B cell (primary cell): ENCODE measurements at regions not wholly inside any gene's neighbourhood (a gene's known extent, or its start where the extent isn't known, plus 50 kb on each side); places are given as distances from the start of the nearest gene placed in this dataset.
"Not testable (repeated sequence)": the region's sequence is repeated elsewhere in the genome, so short reads cannot be mapped to it uniquely, and the experiment has no call there.

Experiments used
- ATAC-seq: fragments of 200-7000 bp; cut with Tn5 transposase; one replicate; pipeline ENCODE4 v1.10.0; 2021; ENCODE audit warnings: low read depth, mild to moderate bottlenecking, moderate number of reproducible peaks, moderate library complexity
- CTCF ChIA-PET: fragments of 350-600 bp; sonication (Branson Sonifier 250); formaldehyde crosslinking; loops from one replicate; lab custom pipeline; 2021; ENCODE audit warnings: antibody characterized with exemption, inconsistent platforms; lab: Charles Lee
- POLR2A ChIA-PET: fragments of 350-600 bp; sonication (Branson Sonifier 250); formaldehyde crosslinking; loops from one replicate; lab custom pipeline; 2021; ENCODE audit warnings: antibody characterized with exemption; lab: Charles Lee
- DNase-seq: peaks from one replicate; pipeline ENCODE4 v3.0.0; 2013
- H2AFZ ChIP-seq: 2 replicates; pipeline ENCODE4 v1.6.1; 2012; ENCODE audit warnings: mild to moderate bottlenecking, low read depth, low read length; ENCODE audit not compliant: insufficient read depth, poor library complexity, severe bottlenecking
- H3K27ac ChIP-seq, 2 donors: 1 replicate in 1 of 2; 2 replicates in 1 of 2; pipeline ENCODE4 v1.5.1; 2012 to 2013; ENCODE audit warnings: low read length in 2 of 2, mild to moderate bottlenecking in 2 of 2, moderate library complexity in 1 of 2
- H3K27me3 ChIP-seq, 4 experiments: fragments of 200-600 bp in 1 of 4; sonication (generic) in 1 of 4; replicated peaks in 1 of 4; 1 replicate in 2 of 4; 2 replicates in 2 of 4; pipeline versions ENCODE4 v1.6.1 to v1.7.0; 2013 to 2016; ENCODE audit warnings: low read length in 3 of 4, mild to moderate bottlenecking in 2 of 4, mixed read lengths in 1 of 4, moderate library complexity in 1 of 4; ENCODE audit not compliant: insufficient read depth in 4 of 4, control insufficient read depth in 3 of 4; ENCODE audit errors: control extremely low read depth in 1 of 4
- H3K36me3 ChIP-seq, 2 experiments: replicated peaks in 1 of 2; 1 replicate in 1 of 2; 2 replicates in 1 of 2; pipeline versions ENCODE4 v1.6.1 to v1.7.1; 2013; ENCODE audit warnings: low read length in 1 of 2; ENCODE audit not compliant: insufficient read depth in 2 of 2, control insufficient read depth in 1 of 2; ENCODE audit errors: control extremely low read depth in 1 of 2, extremely low read depth in 1 of 2
- H3K4me1 ChIP-seq, 2 donors: fragments of 200-600 bp in 1 of 2; sonication (generic) in 1 of 2; 1 replicate in 1 of 2; 2 replicates in 1 of 2; pipeline versions ENCODE4 v1.5.1 to v1.6.1; 2013 to 2017; ENCODE audit warnings: low read length in 2 of 2; ENCODE audit not compliant: control insufficient read depth in 2 of 2, insufficient read depth in 2 of 2
- H3K4me2 ChIP-seq: replicated peaks from 2 replicates; pipeline ENCODE3; 2012; ENCODE audit warnings: mild to moderate bottlenecking, low read depth, low read length; ENCODE audit not compliant: poor library complexity, severe bottlenecking
- H3K4me3 ChIP-seq, 5 experiments: fragments of 200-600 bp in 1 of 5; sonication (generic) in 1 of 5; 1 replicate in 3 of 5; 2 replicates in 2 of 5; pipeline versions ENCODE4 v1.5.1 to v1.7.0; 2011 to 2016; ENCODE audit warnings: low read length in 4 of 5, mild to moderate bottlenecking in 4 of 5, low read depth in 2 of 5, control low read depth in 1 of 5, moderate library complexity in 1 of 5; ENCODE audit not compliant: insufficient read depth in 1 of 5; ENCODE audit errors: control extremely low read depth in 1 of 5, extremely low read depth in 1 of 5
- H3K79me2 ChIP-seq: fragments of 200-600 bp; sonication (generic); one replicate; pipeline ENCODE4 v1.6.0; 2016; ENCODE audit warnings: low read length; ENCODE audit not compliant: control insufficient read depth, insufficient read depth
- H3K9ac ChIP-seq: fragments of 200-600 bp; sonication (generic); 2 replicates; pipeline ENCODE4 v1.6.1; 2017; ENCODE audit warnings: mild to moderate bottlenecking, low read length, moderate library complexity
- H3K9me3 ChIP-seq, 3 donors: one replicate each; pipeline versions ENCODE4 v1.6.1 to v1.7.1; 2013; ENCODE audit warnings: low read length in 2 of 3; ENCODE audit not compliant: control insufficient read depth in 2 of 3, insufficient read depth in 1 of 3; ENCODE audit errors: control extremely low read depth in 1 of 3
- H4K20me1 ChIP-seq: 2 replicates; pipeline ENCODE4 v1.6.0; 2012; ENCODE audit warnings: mild to moderate bottlenecking, low read length; ENCODE audit not compliant: insufficient read depth, control insufficient read depth, poor library complexity, severe bottlenecking
- H3K27ac Mint-ChIP-seq: one replicate; pipeline ENCODE4 v1.8.0; 2021; ENCODE audit warnings: mixed read lengths
- H3K27me3 Mint-ChIP-seq: one replicate; pipeline ENCODE4 v1.8.0; 2021; ENCODE audit warnings: mixed read lengths
- H3K4me1 Mint-ChIP-seq: one replicate; pipeline ENCODE4 v1.8.0; 2021; ENCODE audit warnings: mixed read lengths
- H3K4me3 Mint-ChIP-seq: one replicate; pipeline ENCODE4 v1.8.0; 2021; ENCODE audit warnings: mixed read lengths
- H3K9me3 Mint-ChIP-seq: one replicate; pipeline ENCODE4 v1.8.0; 2022; ENCODE audit warnings: mixed read lengths; ENCODE audit not compliant: insufficient read depth
- CTCF ChIP-seq: fragments of 200-600 bp; IDR thresholded peaks from one replicate; pipeline ENCODE4 v1.8.0; 2022; ENCODE audit warnings: antibody characterized with exemption, mild to moderate bottlenecking
- EZH2 ChIP-seq: IDR thresholded peaks from 2 replicates; pipeline ENCODE4 v1.6.1; 2012; ENCODE audit warnings: borderline replicate concordance, low read depth, mild to moderate bottlenecking, moderate library complexity, low read length; ENCODE audit not compliant: insufficient read depth, poor library complexity, severe bottlenecking
- WGBS: methylation state at CpG from one replicate; pipeline ENCODE4 v1.1.5; 2013; ENCODE audit warnings: missing lambda C conversion rate; ENCODE audit not compliant: insufficient coverage; 5-methylcytosine and 5-hydroxymethylcytosine counted together
- intact Hi-C: fragments of 100-400 bp; cut with micrococcal nuclease; formaldehyde crosslinking; loops from one replicate; pipeline ENCODE4 v1.10.0; 2022

DNA sequence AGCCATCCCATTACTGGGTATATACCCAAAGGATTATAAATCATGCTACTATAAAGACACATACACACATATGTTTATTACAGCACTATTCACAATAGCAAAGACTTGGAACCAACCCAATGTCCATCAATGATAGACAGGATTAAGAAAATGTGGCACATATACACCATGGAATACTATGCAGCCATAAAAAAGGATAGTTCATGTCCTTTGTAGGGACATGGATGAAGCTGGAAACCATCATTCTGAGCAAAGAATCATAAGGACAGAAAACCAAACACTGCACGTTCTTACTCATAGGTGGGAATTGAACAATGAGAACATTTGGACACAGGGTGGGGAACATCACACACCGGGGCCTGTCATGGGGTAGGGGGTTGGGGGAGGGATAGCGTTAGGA is 60.3 kb upstream of the NMU start:
- POLR2A ChIA-PET, H3K36me3 ChIP-seq, H3K27ac Mint-ChIP-seq, H2AFZ ChIP-seq, H4K20me1 ChIP-seq, H3K9me3 ChIP-seq, H3K27me3 ChIP-seq, CTCF ChIA-PET, H3K4me1 Mint-ChIP-seq, H3K9me3 Mint-ChIP-seq, ATAC-seq, H3K9ac ChIP-seq, H3K4me3 Mint-ChIP-seq, H3K4me3 ChIP-seq, H3K4me2 ChIP-seq, intact Hi-C loops, H3K4me1 ChIP-seq, DNase-seq, H3K27ac ChIP-seq, H3K79me2 ChIP-seq: not testable (repeated sequence)
- peaks cover 17% of the 10 kb centered on the region for H3K27me3 Mint-ChIP-seq
- WGBS = no CpG with 5 or more reads among the region's 3 CpGs

- Histone ChIP-seq H3K4me2 (no peak overlapping the region), H4K20me1 (no peaks in the 10 kb centered on the region), H3K9me3 (no peaks in the 10 kb centered on the region), H3K9ac (no peak overlapping the region), H3K27ac (no peak overlapping the region), H2AFZ (no peak overlapping the region), H3K4me3 (no peak overlapping the region), H3K27me3 (peaks cover 0 to 7% (median under 1%) of the 10 kb centered on the region in 4 experiments), H3K36me3 (no peaks in the 10 kb centered on the region), H3K79me2 (no peaks in the 10 kb centered on the region), H3K4me1 (no peaks in the 10 kb centered on the region)
- DNase-seq (no peak), ATAC-seq (no peak)
- Mint-ChIP-seq H3K4me1 (no peaks in the 10 kb centered on the region), H3K4me3 (no peak overlapping the region), H3K9me3 (no peaks in the 10 kb centered on the region), H3K27ac (no peak overlapping the region), H3K27me3 (peaks cover 13% of the 10 kb centered on the region)
- POLR2A ChIA-PET = no interaction called here
- intact Hi-C loops = no loop called here
- CTCF ChIA-PET = no interaction called here
- TF ChIP-seq CTCF (no peak), EZH2 (no peak)
These were observed 70.4 kb upstream of the NMU start for GRCh38 chr4:55706541-55706940.
